ENCODE measurements at regions not wholly inside any gene's neighbourhood (a gene's known extent, or its start where the extent isn't known, plus 50 kb on each side); places are given as distances from the start of the nearest gene placed in this dataset.

GRCh38 chr2:43041173-43041591 lies 185.2 kb downstream of the ZFP36L2 start:
- peak overlapping the region; percentile 97 for H3K27ac ChIP-seq
- POLR2A ChIA-PET (ENCODE audit: low non-redundant PET): interaction anchor here (1.1 kb wide), 1 partner anchor 9 kb away, joined by 5 read pairs; no protein-coding TSS in a partner anchor

GRCh38 chr2:43040084-43040854 lies 186.1 kb downstream of the ZFP36L2 start:
- TF ChIP-seq, protein P1, sequence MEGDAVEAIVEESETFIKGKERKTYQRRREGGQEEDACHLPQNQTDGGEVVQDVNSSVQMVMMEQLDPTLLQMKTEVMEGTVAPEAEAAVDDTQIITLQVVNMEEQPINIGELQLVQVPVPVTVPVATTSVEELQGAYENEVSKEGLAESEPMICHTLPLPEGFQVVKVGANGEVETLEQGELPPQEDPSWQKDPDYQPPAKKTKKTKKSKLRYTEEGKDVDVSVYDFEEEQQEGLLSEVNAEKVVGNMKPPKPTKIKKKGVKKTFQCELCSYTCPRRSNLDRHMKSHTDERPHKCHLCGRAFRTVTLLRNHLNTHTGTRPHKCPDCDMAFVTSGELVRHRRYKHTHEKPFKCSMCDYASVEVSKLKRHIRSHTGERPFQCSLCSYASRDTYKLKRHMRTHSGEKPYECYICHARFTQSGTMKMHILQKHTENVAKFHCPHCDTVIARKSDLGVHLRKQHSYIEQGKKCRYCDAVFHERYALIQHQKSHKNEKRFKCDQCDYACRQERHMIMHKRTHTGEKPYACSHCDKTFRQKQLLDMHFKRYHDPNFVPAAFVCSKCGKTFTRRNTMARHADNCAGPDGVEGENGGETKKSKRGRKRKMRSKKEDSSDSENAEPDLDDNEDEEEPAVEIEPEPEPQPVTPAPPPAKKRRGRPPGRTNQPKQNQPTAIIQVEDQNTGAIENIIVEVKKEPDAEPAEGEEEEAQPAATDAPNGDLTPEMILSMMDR (conservative IDR thresholded peaks at IDR 0.05; ENCODE audit: low read depth): no peak
- POLR2A ChIA-PET (ENCODE audit: low non-redundant PET): no interaction called here
- H3K27ac ChIP-seq: peak overlapping the region; percentile 97
- peak; percentile 51 for DNase-seq (ENCODE audit: low spot score)
- CTCF ChIA-PET: no interaction called here

More at GRCh38 chr2:43041173-43041591, 185.2 kb downstream of the ZFP36L2 start:
- CTCF ChIA-PET: interaction anchor here (1.1 kb wide), 1 partner anchor 10 kb away, joined by 3 read pairs; no protein-coding TSS in a partner anchor
- no peak for DNase-seq (ENCODE audit: low spot score)
- TF ChIP-seq, protein P1 (conservative IDR thresholded peaks at IDR 0.05; ENCODE audit: low read depth): no peak

DNA sequence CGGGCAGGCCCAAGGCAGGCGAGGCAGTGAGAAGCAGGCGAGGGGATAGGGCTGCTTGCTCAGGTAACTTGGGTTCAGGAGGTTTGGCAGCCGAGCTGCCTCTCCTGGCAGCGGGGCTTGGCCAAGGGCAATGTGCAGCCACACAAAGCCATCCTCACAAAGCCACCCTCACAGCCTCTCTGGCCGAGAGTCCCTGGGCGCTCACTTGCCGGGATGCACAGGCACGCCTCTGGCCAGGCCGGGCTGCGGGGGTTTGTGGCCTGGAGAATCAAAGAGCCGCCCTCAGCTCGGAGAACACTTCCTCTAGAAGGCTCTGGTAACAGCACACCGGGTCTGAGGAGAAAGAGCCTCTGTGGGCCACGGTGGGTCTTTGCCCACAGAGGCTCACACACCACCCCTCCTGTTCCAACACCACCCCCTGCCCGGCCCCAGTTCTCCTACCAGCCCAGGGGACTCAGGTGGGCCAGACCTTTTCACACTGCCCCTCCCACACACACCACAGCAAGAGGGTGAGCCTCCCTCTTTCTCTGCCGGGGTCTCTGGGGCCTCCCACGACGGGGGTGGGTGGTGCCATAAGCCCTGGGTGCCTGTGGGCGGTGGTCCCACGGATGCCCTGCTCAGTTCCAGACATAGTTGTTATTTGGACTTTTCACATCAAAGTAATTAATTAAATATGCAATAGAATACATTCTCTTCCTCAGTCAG lies 186.9 kb downstream of the ZFP36L2 start:
- H3K27ac ChIP-seq: peak overlapping the region; percentile 97
- DNase-seq (ENCODE audit: low spot score): no peak
- POLR2A ChIA-PET (ENCODE audit: low non-redundant PET): no interaction called here
- CTCF ChIA-PET: interaction anchor here (0.8 kb wide), 1 partner anchor 211 kb away, joined by 3 read pairs; no protein-coding TSS in a partner anchor
- TF ChIP-seq, protein P1 (conservative IDR thresholded peaks at IDR 0.05; ENCODE audit: low read depth): no peak

- POLR2A ChIA-PET (ENCODE audit: low non-redundant PET): no interaction called here
- H3K27ac ChIP-seq: peak overlapping the region; percentile 97
- TF ChIP-seq, protein P1 (conservative IDR thresholded peaks at IDR 0.05; ENCODE audit: low read depth): no peak
Observed at GRCh38 chr2:43038696-43039094, 187.7 kb downstream of the ZFP36L2 start.

GRCh38 chr2:43038034-43038695 lies 188.2 kb downstream of the ZFP36L2 start:
- POLR2A ChIA-PET (ENCODE audit: low non-redundant PET): no interaction called here
- TF ChIP-seq, protein P1 (conservative IDR thresholded peaks at IDR 0.05; ENCODE audit: low read depth): no peak
- CTCF ChIA-PET: no interaction called here
- DNase-seq (ENCODE audit: low spot score): no peak
- peak overlapping the region; percentile 97 for H3K27ac ChIP-seq

More at GRCh38 chr2:43038696-43039094, 187.7 kb downstream of the ZFP36L2 start:
- CTCF ChIA-PET: no interaction called here
- no peak for DNase-seq (ENCODE audit: low spot score)

GRCh38 chr2:43035922-43036321 lies 190.5 kb downstream of the ZFP36L2 start:
- peak overlapping the region; percentile 20; the same call in 1 of the 2 replicates for H3K27ac ChIP-seq
- ChIA-PET CTCF (no interaction called here), POLR2A (ENCODE audit: low non-redundant PET) (no interaction called here)
- DNase-seq (ENCODE audit: low spot score): no peak
- TF ChIP-seq, protein P1 (conservative IDR thresholded peaks at IDR 0.05; ENCODE audit: low read depth): no peak

Data from RWPE1 (cell line).